WI38 (cell line): ENCODE measurements at regions not wholly inside any gene's neighbourhood (a gene's known extent, or its start where the extent isn't known, plus 50 kb on each side); places are given as distances from the start of the nearest gene placed in this dataset.

Source experiments
- H3K4me3 ChIP-seq: 2 replicates; pipeline ENCODE4 v1.5.1; 2011; ENCODE audit warnings: low read depth, mild to moderate bottlenecking, control low read depth, low read length
- CTCF ChIP-seq: IDR thresholded peaks from 2 replicates; pipeline ENCODE4 v1.5.1; 2012; ENCODE audit warnings: low read depth, mild to moderate bottlenecking, control low read depth, low read length

- no peak overlapping the region for H3K4me3 ChIP-seq
- TF ChIP-seq CTCF, result no peak
Measured at GRCh38 chr10:33395201-33395600, 60.7 kb upstream of the NRP1 start.

GRCh38 chr10:33392706-33393105 lies 58.2 kb upstream of the NRP1 start:
- no peak overlapping the region for H3K4me3 ChIP-seq

GRCh38 chr10:33391611-33392465 lies 57.4 kb upstream of the NRP1 start:
- H3K4me3 ChIP-seq, result no peak overlapping the region
- no peak for TF ChIP-seq CTCF

More at GRCh38 chr10:33392706-33393105, 58.2 kb upstream of the NRP1 start:
- TF ChIP-seq CTCF, result no peak

- TF ChIP-seq CTCF, result no peak
- H3K4me3 ChIP-seq, result no peak overlapping the region
Measured at GRCh38 chr10:33390046-33390445, 55.6 kb upstream of the NRP1 start.

- no peak for TF ChIP-seq CTCF
- H3K4me3 ChIP-seq, result no peak overlapping the region
Measured at GRCh38 chr10:33388785-33389184, 54.3 kb upstream of the NRP1 start.

- no peak overlapping the region for H3K4me3 ChIP-seq
- no peak for TF ChIP-seq CTCF
Measured at GRCh38 chr10:33388382-33388781, 53.9 kb upstream of the NRP1 start.

- TF ChIP-seq CTCF, result no peak
- no peak overlapping the region for H3K4me3 ChIP-seq
Measured at GRCh38 chr10:33387720-33388119, 53.3 kb upstream of the NRP1 start.
